Astrocyte (in vitro differentiated cells and primary cell): ENCODE measurements at regions not wholly inside any gene's neighbourhood (a gene's known extent, or its start where the extent isn't known, plus 50 kb on each side); places are given as distances from the start of the nearest gene placed in this dataset.

ENCODE experiments used
- EZH2 ChIP-seq: IDR thresholded peaks from 2 replicates; pipeline ENCODE4 v1.6.1; 2012; ENCODE audit warnings: mild to moderate bottlenecking, low read length, inconsistent platforms; ENCODE audit not compliant: insufficient read depth
- TF ChIP-seq, protein P1 (sequence below): IDR thresholded peaks from 2 replicates; pipeline ENCODE4 v1.5.1; 2011; ENCODE audit warnings: low read depth, mild to moderate bottlenecking, inconsistent platforms, low read length, moderate library complexity; ENCODE audit not compliant: insufficient read depth

DNA sequence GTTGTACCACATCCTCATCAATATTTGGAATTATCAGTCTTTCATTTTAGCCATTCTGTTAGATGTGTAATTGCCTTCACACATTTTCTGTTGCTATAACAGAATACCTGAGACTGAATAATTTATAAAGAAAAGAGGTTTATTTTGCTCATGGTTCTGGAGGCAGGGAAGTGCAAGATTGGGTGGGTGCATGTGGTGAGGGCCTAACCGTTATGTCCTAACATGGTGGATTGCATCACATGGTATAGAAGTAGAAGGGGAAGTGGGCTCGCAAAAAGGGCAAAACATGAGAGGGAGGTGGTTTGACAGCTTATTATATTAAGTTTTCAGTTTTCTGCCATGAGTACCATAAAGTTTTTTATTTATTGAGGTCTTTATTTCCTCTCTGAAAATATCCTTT is 452.0 kb downstream of the ARL4A start:
- TF ChIP-seq, protein P1, sequence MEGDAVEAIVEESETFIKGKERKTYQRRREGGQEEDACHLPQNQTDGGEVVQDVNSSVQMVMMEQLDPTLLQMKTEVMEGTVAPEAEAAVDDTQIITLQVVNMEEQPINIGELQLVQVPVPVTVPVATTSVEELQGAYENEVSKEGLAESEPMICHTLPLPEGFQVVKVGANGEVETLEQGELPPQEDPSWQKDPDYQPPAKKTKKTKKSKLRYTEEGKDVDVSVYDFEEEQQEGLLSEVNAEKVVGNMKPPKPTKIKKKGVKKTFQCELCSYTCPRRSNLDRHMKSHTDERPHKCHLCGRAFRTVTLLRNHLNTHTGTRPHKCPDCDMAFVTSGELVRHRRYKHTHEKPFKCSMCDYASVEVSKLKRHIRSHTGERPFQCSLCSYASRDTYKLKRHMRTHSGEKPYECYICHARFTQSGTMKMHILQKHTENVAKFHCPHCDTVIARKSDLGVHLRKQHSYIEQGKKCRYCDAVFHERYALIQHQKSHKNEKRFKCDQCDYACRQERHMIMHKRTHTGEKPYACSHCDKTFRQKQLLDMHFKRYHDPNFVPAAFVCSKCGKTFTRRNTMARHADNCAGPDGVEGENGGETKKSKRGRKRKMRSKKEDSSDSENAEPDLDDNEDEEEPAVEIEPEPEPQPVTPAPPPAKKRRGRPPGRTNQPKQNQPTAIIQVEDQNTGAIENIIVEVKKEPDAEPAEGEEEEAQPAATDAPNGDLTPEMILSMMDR: no peak
- TF ChIP-seq EZH2: no peak
